Testis (tissue), 2 donors: ENCODE measurements at regions not wholly inside any gene's neighbourhood (a gene's known extent, or its start where the extent isn't known, plus 50 kb on each side); places are given as distances from the start of the nearest gene placed in this dataset.

Experiments used
- CTCF ChIP-seq, 3 experiments: fragments of 450-650 bp in 2 of 3; fragments of 200-600 bp in 1 of 3; sonication (generic) in 1 of 3; IDR thresholded peaks; one replicate each; pipeline ENCODE4 v1.5.1; 2016 to 2019; ENCODE audit warnings: antibody characterized with exemption in 3 of 3, mild to moderate bottlenecking in 2 of 3, moderate library complexity in 1 of 3
- POLR2A ChIP-seq: fragments of 450-650 bp; IDR thresholded peaks from one replicate; pipeline ENCODE4 v1.6.1; 2017; ENCODE audit warnings: antibody characterized with exemption, mild to moderate bottlenecking, moderate library complexity

- TF ChIP-seq CTCF (IDR thresholded peaks at IDR 0.05) (no peak), POLR2A (no peak)
These were observed 243.0 kb downstream of the ADRA2A start for GRCh38 chr10:111319866-111320265.
